Tibial nerve (tissue), 4 donors: ENCODE measurements at regions not wholly inside any gene's neighbourhood (a gene's known extent, or its start where the extent isn't known, plus 50 kb on each side); places are given as distances from the start of the nearest gene placed in this dataset.

Experiments used
- DNase-seq, 2 donors: peaks; one replicate each; pipeline ENCODE4 v3.0.0-alpha.2; 2019; ENCODE audit warnings: low spot score in 2 of 2
- H3K27ac ChIP-seq, 4 donors: fragments of 200-600 bp; sonication (generic) in 3 of 4; one replicate each; pipeline ENCODE4 v1.5.1; 2017 to 2019; ENCODE audit warnings: mild to moderate bottlenecking in 1 of 4
- H3K27me3 ChIP-seq, 2 donors: fragments of 200-600 bp; sonication (generic) in 1 of 2; one replicate each; pipeline versions ENCODE4 v1.5.1 to v1.6.0; 2017 to 2019
- H3K36me3 ChIP-seq, 3 donors: fragments of 200-600 bp; sonication (generic); one replicate each; pipeline ENCODE4 v1.5.1; 2018 to 2019
- H3K4me1 ChIP-seq, 4 donors: fragments of 200-600 bp; sonication (generic) in 3 of 4; one replicate each; pipeline ENCODE4 v1.5.1; 2017 to 2019
- H3K4me3 ChIP-seq, 4 donors: fragments of 200-600 bp; sonication (generic) in 3 of 4; one replicate each; pipeline ENCODE4 v1.5.1; 2017 to 2019; ENCODE audit warnings: mild to moderate bottlenecking in 1 of 4, moderate library complexity in 1 of 4
- H3K9me3 ChIP-seq, 4 donors: fragments of 200-600 bp; sonication (generic) in 3 of 4; one replicate each; pipeline ENCODE4 v1.5.1; 2017 to 2019
- EP300 ChIP-seq, 2 donors: sonication (generic); formaldehyde crosslinking; IDR thresholded peaks; one replicate each; pipeline ENCODE4 v1.6.1; 2017; ENCODE audit warnings: antibody characterized with exemption in 2 of 2, mild to moderate bottlenecking in 1 of 2
- POLR2A ChIP-seq, 2 donors: fragments of 450-650 bp; IDR thresholded peaks; one replicate each; pipeline ENCODE4 v1.6.1; 2017; ENCODE audit warnings: antibody characterized with exemption in 2 of 2, mild to moderate bottlenecking in 2 of 2, moderate library complexity in 2 of 2
- WGBS, 2 donors: methylation state at CpG; one replicate each; pipeline ENCODE4 v1.1.5; 2018; 5-methylcytosine and 5-hydroxymethylcytosine counted together
- TF ChIP-seq, protein P1 (sequence below), 5 experiments: fragments of 200-600 bp in 3 of 5; fragments of 450-650 bp in 2 of 5; sonication (generic) in 3 of 5; IDR thresholded peaks; one replicate each; pipeline ENCODE4 v1.5.1; 2016 to 2019; ENCODE audit warnings: antibody characterized with exemption in 5 of 5, mild to moderate bottlenecking in 3 of 5, moderate library complexity in 2 of 5

DNA sequence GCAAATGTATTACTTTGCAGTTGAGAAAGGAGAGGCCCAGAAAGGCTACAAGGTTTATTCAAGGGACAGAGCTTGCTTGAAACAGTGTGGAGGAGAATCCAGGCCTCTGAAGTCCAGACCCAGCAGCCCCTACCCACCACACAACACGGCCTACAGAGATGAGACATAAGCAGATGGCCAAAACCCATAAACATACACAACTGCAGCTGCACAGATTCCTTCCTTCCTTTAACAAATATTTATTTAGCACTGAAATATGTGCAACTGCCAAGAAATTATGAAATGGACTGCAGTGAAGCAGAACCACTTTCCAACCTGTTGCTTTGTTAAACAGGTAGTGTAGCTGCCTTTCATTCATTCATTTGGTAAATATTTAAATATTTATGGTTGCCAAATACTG lies 122.3 kb downstream of the SPATA19 start:
- 29 to 32% methylated on average over 1 of the region's 1 CpG for WGBS, 2 donors
- no peak overlapping the region for H3K4me3 ChIP-seq
- H3K27me3 ChIP-seq: no peaks in the 10 kb centered on the region
- no peak for TF ChIP-seq POLR2A (IDR thresholded peaks at IDR 0.05)
- TF ChIP-seq, protein P1, sequence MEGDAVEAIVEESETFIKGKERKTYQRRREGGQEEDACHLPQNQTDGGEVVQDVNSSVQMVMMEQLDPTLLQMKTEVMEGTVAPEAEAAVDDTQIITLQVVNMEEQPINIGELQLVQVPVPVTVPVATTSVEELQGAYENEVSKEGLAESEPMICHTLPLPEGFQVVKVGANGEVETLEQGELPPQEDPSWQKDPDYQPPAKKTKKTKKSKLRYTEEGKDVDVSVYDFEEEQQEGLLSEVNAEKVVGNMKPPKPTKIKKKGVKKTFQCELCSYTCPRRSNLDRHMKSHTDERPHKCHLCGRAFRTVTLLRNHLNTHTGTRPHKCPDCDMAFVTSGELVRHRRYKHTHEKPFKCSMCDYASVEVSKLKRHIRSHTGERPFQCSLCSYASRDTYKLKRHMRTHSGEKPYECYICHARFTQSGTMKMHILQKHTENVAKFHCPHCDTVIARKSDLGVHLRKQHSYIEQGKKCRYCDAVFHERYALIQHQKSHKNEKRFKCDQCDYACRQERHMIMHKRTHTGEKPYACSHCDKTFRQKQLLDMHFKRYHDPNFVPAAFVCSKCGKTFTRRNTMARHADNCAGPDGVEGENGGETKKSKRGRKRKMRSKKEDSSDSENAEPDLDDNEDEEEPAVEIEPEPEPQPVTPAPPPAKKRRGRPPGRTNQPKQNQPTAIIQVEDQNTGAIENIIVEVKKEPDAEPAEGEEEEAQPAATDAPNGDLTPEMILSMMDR (IDR thresholded peaks at IDR 0.05): no peak
- TF ChIP-seq EP300 (IDR thresholded peaks at IDR 0.05): no peak
- no peaks in the 10 kb centered on the region for H3K36me3 ChIP-seq
- no peaks in the 10 kb centered on the region for H3K4me1 ChIP-seq
- H3K9me3 ChIP-seq: no peaks in the 10 kb centered on the region
- DNase-seq: no peak
- H3K27ac ChIP-seq: no peak overlapping the region

DNA sequence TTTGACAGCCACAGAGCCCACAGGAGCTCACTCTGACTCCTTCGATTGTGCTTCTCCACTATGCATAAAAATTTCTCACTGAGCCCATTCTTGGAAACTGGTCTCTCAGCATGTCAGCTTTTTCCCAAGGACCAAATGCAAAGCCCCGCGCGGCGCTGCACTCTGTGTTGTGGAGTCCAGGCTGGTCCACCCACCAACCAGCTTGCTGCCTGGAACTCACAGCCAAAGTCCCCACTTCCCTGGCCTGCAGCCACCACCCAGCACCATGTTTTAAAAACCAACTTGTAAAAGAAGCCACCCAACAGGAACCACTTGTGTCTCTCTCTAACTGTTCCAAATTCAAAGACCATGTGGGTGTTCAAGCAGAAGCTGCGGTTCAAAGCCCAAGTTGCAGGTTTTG lies 124.4 kb downstream of the SPATA19 start:
- no peaks in the 10 kb centered on the region for H3K36me3 ChIP-seq
- WGBS, 2 donors: 91 to 93% methylated on average over 6 of the region's 6 CpGs

DNA sequence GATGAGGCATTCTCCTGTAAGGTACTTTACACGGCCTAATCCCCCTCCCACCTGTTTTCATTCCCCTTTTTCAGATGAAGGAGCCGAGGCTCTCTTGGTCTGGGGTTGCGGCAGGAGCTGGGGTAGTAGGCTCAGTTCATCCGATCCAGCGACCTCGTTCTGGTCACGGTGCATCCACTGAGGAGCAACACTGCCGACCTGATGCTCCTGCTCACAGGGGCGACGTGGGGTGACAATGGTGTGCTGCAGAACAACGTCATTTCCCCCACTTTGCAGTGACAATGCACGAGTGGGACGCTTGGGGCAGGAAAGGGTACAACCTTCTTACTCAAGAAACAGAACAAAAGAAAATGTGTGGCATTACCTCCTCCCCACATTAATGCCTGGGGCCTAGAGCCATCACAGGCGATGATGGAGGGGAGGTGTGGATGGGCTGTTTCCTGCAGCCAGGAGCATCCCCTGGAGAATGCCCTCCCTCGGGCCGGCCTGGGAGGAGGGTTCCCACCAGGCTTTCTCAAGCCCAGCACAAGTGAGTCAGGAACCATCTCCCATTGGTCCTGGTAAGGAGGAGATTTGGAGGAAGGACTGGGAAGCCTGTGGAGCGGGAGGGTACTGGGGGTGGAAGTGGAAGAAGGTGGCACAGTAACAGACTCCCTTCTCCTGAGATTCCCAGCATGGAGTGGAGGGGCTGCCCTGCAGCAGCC lies 125.6 kb downstream of the SPATA19 start:
- TF ChIP-seq POLR2A (IDR thresholded peaks at IDR 0.05): no peak
- no peak for TF ChIP-seq EP300 (IDR thresholded peaks at IDR 0.05)
- TF ChIP-seq, protein P1 (IDR thresholded peaks at IDR 0.05): no peak
- WGBS, 2 donors: 82 to 83% methylated on average over 17 of the region's 17 CpGs
- Histone ChIP-seq H3K27ac (no peak overlapping the region), H3K4me3 (no peak overlapping the region), H3K4me1 (no peaks in the 10 kb centered on the region), H3K27me3 (no peaks in the 10 kb centered on the region), H3K36me3 (no peaks in the 10 kb centered on the region), H3K9me3 (no peaks in the 10 kb centered on the region)
- DNase-seq: no peak

More for the DNA sequence above, 124.4 kb downstream of the SPATA19 start:
- no peak for TF ChIP-seq EP300 (IDR thresholded peaks at IDR 0.05)
- TF ChIP-seq, protein P1 (IDR thresholded peaks at IDR 0.05): no peak
- TF ChIP-seq POLR2A (IDR thresholded peaks at IDR 0.05): no peak
- no peak overlapping the region for H3K27ac ChIP-seq
- H3K4me1 ChIP-seq: no peaks in the 10 kb centered on the region
- no peaks in the 10 kb centered on the region for H3K27me3 ChIP-seq
- no peak overlapping the region for H3K4me3 ChIP-seq
- H3K9me3 ChIP-seq: no peaks in the 10 kb centered on the region
- no peak for DNase-seq

DNA sequence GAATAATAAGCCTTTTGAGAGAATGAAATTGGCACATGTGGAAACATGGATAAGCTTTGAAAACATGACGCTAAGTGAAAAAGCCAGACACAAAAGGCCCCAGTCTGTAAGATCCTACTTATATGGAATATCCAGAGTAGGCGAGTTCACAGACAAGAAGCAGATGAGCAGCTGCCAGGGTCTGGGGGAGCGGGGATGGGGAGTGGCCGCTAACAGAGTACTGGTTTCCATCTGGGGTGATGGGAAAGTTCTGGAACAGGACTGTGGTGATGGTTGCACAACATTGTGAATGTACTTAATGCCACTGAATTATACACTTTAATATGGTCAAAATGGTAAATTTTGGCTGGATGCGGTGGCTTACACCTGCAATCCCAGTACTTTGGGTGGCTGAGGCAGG lies 126.5 kb downstream of the SPATA19 start:
- TF ChIP-seq EP300 (IDR thresholded peaks at IDR 0.05) (no peak), POLR2A (IDR thresholded peaks at IDR 0.05) (no peak)
- TF ChIP-seq, protein P1 (IDR thresholded peaks at IDR 0.05): no peak

DNA sequence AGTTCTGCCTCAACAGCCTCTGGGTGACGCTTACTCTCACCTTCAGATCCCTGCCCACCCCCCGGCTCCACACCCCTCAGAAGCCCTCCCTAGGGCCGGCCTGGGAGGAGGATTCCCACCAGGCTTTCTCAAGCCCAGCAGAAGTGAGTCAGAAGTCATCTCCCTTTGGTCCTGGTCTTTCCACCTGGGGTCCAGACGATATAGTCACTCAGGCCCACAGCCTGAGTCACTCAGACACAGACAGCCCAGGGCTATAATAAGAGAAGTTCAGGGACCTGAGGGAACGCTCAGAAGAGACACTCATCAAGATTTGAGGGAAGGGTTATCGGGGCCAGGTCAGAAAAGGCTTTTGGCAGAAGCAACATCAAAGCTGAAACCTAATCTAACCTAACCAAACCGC lies 127.1 kb downstream of the SPATA19 start:
- DNase-seq: no peak
- Histone ChIP-seq H3K4me3 (no peak overlapping the region), H3K4me1 (no peaks in the 10 kb centered on the region), H3K36me3 (no peaks in the 10 kb centered on the region), H3K9me3 (no peaks in the 10 kb centered on the region), H3K27me3 (no peaks in the 10 kb centered on the region), H3K27ac (no peak overlapping the region)
- TF ChIP-seq, protein P1 (IDR thresholded peaks at IDR 0.05): no peak
- TF ChIP-seq POLR2A (IDR thresholded peaks at IDR 0.05): no peak
- WGBS, 2 donors: 77 to 83% methylated on average over 7 of the region's 7 CpGs

More for the DNA sequence above, 126.5 kb downstream of the SPATA19 start:
- Histone ChIP-seq H3K4me1 (no peaks in the 10 kb centered on the region), H3K27me3 (no peaks in the 10 kb centered on the region), H3K36me3 (no peaks in the 10 kb centered on the region), H3K9me3 (no peaks in the 10 kb centered on the region), H3K27ac (no peak overlapping the region), H3K4me3 (no peak overlapping the region)
- DNase-seq: no peak
- WGBS, 2 donors: 76 to 79% methylated on average over 5 of the region's 5 CpGs
